CD4-positive, CD25-positive, alpha-beta regulatory T cell (primary cell): ENCODE measurements at regions not wholly inside any gene's neighbourhood (a gene's known extent, or its start where the extent isn't known, plus 50 kb on each side); places are given as distances from the start of the nearest gene placed in this dataset.

ENCODE experiments used
- ATAC-seq, 2 donors: fragments of 150-1000 bp; cut with Tn5 transposase; one replicate each; pipeline ENCODE4 v1.10.0; 2021; ENCODE audit warnings: low read depth in 2 of 2, moderate number of reproducible peaks in 2 of 2, moderate library complexity in 1 of 2
- DNase-seq, 3 donors: peaks; one replicate each; pipeline versions ENCODE4 v3.0.0 to v3.0.0-alpha.2; 2012 to 2022; ENCODE audit warnings: mixed read lengths in 1 of 3
- H3K27ac ChIP-seq: one replicate; pipeline ENCODE4 v1.7.0; 2013; ENCODE audit warnings: mild to moderate bottlenecking, low read length; ENCODE audit not compliant: insufficient read depth, poor library complexity, severe bottlenecking
- H3K27me3 ChIP-seq: one replicate; pipeline ENCODE4 v1.7.0; 2013; ENCODE audit warnings: low read length; ENCODE audit not compliant: control insufficient read depth, insufficient read depth
- H3K36me3 ChIP-seq: one replicate; pipeline ENCODE4 v1.7.0; 2013; ENCODE audit warnings: mild to moderate bottlenecking, low read length, moderate library complexity; ENCODE audit not compliant: control insufficient read depth, insufficient read depth
- H3K4me1 ChIP-seq: 2 replicates; pipeline ENCODE4 v1.7.0; 2013; ENCODE audit warnings: mild to moderate bottlenecking, low read length; ENCODE audit not compliant: insufficient read depth, control insufficient read depth, poor library complexity, severe bottlenecking
- H3K4me3 ChIP-seq: one replicate; pipeline ENCODE4 v1.7.0; 2013; ENCODE audit warnings: low read depth, mild to moderate bottlenecking, low read length, moderate library complexity
- H3K9me3 ChIP-seq, 2 experiments: 1 replicate in 1 of 2; 2 replicates in 1 of 2; pipeline ENCODE4 v1.7.0; 2013; ENCODE audit warnings: low read length in 2 of 2, mild to moderate bottlenecking in 1 of 2, moderate library complexity in 1 of 2; ENCODE audit not compliant: control insufficient read depth in 2 of 2
- H3K27ac Mint-ChIP-seq, 3 donors: one replicate each; pipeline ENCODE4 v1.8.0; 2020 to 2022; ENCODE audit warnings: mild to moderate bottlenecking in 3 of 3, mixed read lengths in 3 of 3, moderate library complexity in 2 of 3
- H3K27me3 Mint-ChIP-seq: one replicate; pipeline ENCODE4 v1.8.0; 2022; ENCODE audit warnings: mild to moderate bottlenecking, mixed read lengths
- H3K36me3 Mint-ChIP-seq: one replicate; pipeline ENCODE4 v1.8.0; 2020; ENCODE audit warnings: mixed read lengths
- H3K4me1 Mint-ChIP-seq, 4 donors: one replicate each; pipeline ENCODE4 v1.8.0; 2020 to 2022; ENCODE audit warnings: mixed read lengths in 4 of 4, mild to moderate bottlenecking in 1 of 4
- H3K4me3 Mint-ChIP-seq, 4 donors: one replicate each; pipeline ENCODE4 v1.8.0; 2020 to 2022; ENCODE audit warnings: mild to moderate bottlenecking in 4 of 4, mixed read lengths in 4 of 4, moderate library complexity in 3 of 4
- H3K9me3 Mint-ChIP-seq, 7 donors: one replicate each; pipeline ENCODE4 v1.8.0; 2020 to 2022; ENCODE audit warnings: mixed read lengths in 7 of 7, mild to moderate bottlenecking in 3 of 7, moderate library complexity in 2 of 7

- Histone ChIP-seq H3K36me3 (no peaks in the 10 kb centered on the region), H3K4me1 (peaks cover 6% of the 10 kb centered on the region), H3K4me3 (no peak overlapping the region), H3K27ac (no peak overlapping the region), H3K9me3 (no peaks in the 10 kb centered on the region), H3K27me3 (peaks cover 9% of the 10 kb centered on the region)
- Mint-ChIP-seq H3K36me3 (no peaks in the 10 kb centered on the region), H3K27me3 (peaks cover 15% of the 10 kb centered on the region), H3K4me1 (peaks cover 0 to 7% (median 6%) of the 10 kb centered on the region in 4 donors), H3K9me3 (peaks cover 0 to 4% (median 0%) of the 10 kb centered on the region in 7 donors), H3K27ac (no peak overlapping the region), H3K4me3 (no peak overlapping the region)
- no peak for DNase-seq
- ATAC-seq: no peak
Observed at GRCh38 chr2:198376677-198377076, 572.3 kb downstream of the PLCL1 start.

GRCh38 chr2:198375083-198375410 is 570.7 kb downstream of the PLCL1 start:
- no peak for ATAC-seq

GRCh38 chr2:198374375-198375082 is 570.1 kb downstream of the PLCL1 start:
- Mint-ChIP-seq H3K27me3 (peaks cover 23% of the 10 kb centered on the region), H3K9me3 (peaks cover 0 to 1% (median 0%) of the 10 kb centered on the region in 7 donors), H3K27ac (no peak overlapping the region), H3K4me3 (no peak overlapping the region), H3K4me1 (peaks cover 0 to 8% (median 6%) of the 10 kb centered on the region in 4 donors), H3K36me3 (no peaks in the 10 kb centered on the region)
- H3K4me3 ChIP-seq: no peak overlapping the region
- DNase-seq (peak in 1 of 3 donors; percentile 53), ATAC-seq (no peak)
- no peaks in the 10 kb centered on the region for H3K9me3 ChIP-seq
- H3K4me1 ChIP-seq: peaks cover 6% of the 10 kb centered on the region
- peaks cover 15% of the 10 kb centered on the region for H3K27me3 ChIP-seq
- no peaks in the 10 kb centered on the region for H3K36me3 ChIP-seq
- no peak overlapping the region for H3K27ac ChIP-seq

More at GRCh38 chr2:198375083-198375410, 570.7 kb downstream of the PLCL1 start:
- Histone ChIP-seq H3K36me3 (no peaks in the 10 kb centered on the region), H3K9me3 (no peaks in the 10 kb centered on the region), H3K27me3 (peaks cover 14% of the 10 kb centered on the region), H3K4me1 (peaks cover 6% of the 10 kb centered on the region), H3K4me3 (no peak overlapping the region), H3K27ac (no peak overlapping the region)
- no peaks in the 10 kb centered on the region for H3K36me3 Mint-ChIP-seq
- peaks cover 17% of the 10 kb centered on the region for H3K27me3 Mint-ChIP-seq
- peaks cover 0 to 1% (median 0%) of the 10 kb centered on the region in 7 donors for H3K9me3 Mint-ChIP-seq
- no peak overlapping the region for H3K27ac Mint-ChIP-seq
- no peak overlapping the region for H3K4me3 Mint-ChIP-seq
- no peak for DNase-seq
- peaks cover 0 to 8% (median 6%) of the 10 kb centered on the region in 4 donors for H3K4me1 Mint-ChIP-seq

- Mint-ChIP-seq H3K4me3 (peak overlapping the region in 2 of 4 donors; percentile 19 to 74), H3K36me3 (no peaks in the 10 kb centered on the region), H3K27ac (peak overlapping the region in 1 of 3 donors; percentile 16), H3K27me3 (peaks cover 33% of the 10 kb centered on the region), H3K4me1 (peaks cover 0 to 8% (median 6%) of the 10 kb centered on the region in 4 donors), H3K9me3 (peaks cover 0 to 1% (median 0%) of the 10 kb centered on the region in 7 donors)
- no peak for ATAC-seq
- Histone ChIP-seq H3K27ac (no peak overlapping the region), H3K36me3 (no peaks in the 10 kb centered on the region), H3K27me3 (peaks cover 20% of the 10 kb centered on the region), H3K4me3 (peak overlapping the region; percentile 62), H3K4me1 (peaks cover 6% of the 10 kb centered on the region), H3K9me3 (no peaks in the 10 kb centered on the region)
- peak in 2 of 3 donors; percentile 1 to 29 for DNase-seq
Observed at GRCh38 chr2:198371921-198372543, 567.6 kb downstream of the PLCL1 start.

GRCh38 chr2:198371329-198371728 is 566.9 kb downstream of the PLCL1 start:
- Histone ChIP-seq H3K9me3 (no peaks in the 10 kb centered on the region), H3K27me3 (peaks cover 23% of the 10 kb centered on the region), H3K27ac (no peak overlapping the region), H3K36me3 (no peaks in the 10 kb centered on the region), H3K4me1 (peaks cover 6% of the 10 kb centered on the region), H3K4me3 (no peak overlapping the region)
- no peak overlapping the region for H3K27ac Mint-ChIP-seq
- H3K4me3 Mint-ChIP-seq: no peak overlapping the region
- H3K9me3 Mint-ChIP-seq: peaks cover 0 to 1% (median 0%) of the 10 kb centered on the region in 7 donors
- no peak for ATAC-seq
- H3K4me1 Mint-ChIP-seq: peaks cover 0 to 8% (median 6%) of the 10 kb centered on the region in 4 donors
- H3K36me3 Mint-ChIP-seq: no peaks in the 10 kb centered on the region
- no peak for DNase-seq
- peaks cover 35% of the 10 kb centered on the region for H3K27me3 Mint-ChIP-seq

- no peak overlapping the region for H3K4me3 Mint-ChIP-seq
- H3K27me3 Mint-ChIP-seq: peaks cover 42% of the 10 kb centered on the region
Observed at GRCh38 chr2:198368089-198368488, 563.7 kb downstream of the PLCL1 start.

GRCh38 chr2:198362740-198363139 is 558.3 kb downstream of the PLCL1 start:
- Histone ChIP-seq H3K36me3 (no peaks in the 10 kb centered on the region), H3K4me3 (no peak overlapping the region), H3K9me3 (no peaks in the 10 kb centered on the region), H3K27me3 (peaks cover 15% of the 10 kb centered on the region), H3K27ac (no peak overlapping the region), H3K4me1 (no peaks in the 10 kb centered on the region)
- Mint-ChIP-seq H3K4me1 (no peaks in the 10 kb centered on the region), H3K4me3 (no peak overlapping the region), H3K36me3 (no peaks in the 10 kb centered on the region), H3K27ac (no peak overlapping the region), H3K9me3 (peaks cover 0 to 3% (median 0%) of the 10 kb centered on the region in 7 donors), H3K27me3 (peaks cover 19% of the 10 kb centered on the region)
- no peak for DNase-seq
- no peak for ATAC-seq

More at GRCh38 chr2:198368089-198368488, 563.7 kb downstream of the PLCL1 start:
- Histone ChIP-seq H3K36me3 (no peaks in the 10 kb centered on the region), H3K4me1 (peaks cover 6% of the 10 kb centered on the region), H3K9me3 (no peaks in the 10 kb centered on the region), H3K27ac (no peak overlapping the region), H3K4me3 (no peak overlapping the region), H3K27me3 (peaks cover 26% of the 10 kb centered on the region)
- peaks cover 0 to 8% (median 6%) of the 10 kb centered on the region in 4 donors for H3K4me1 Mint-ChIP-seq
- H3K27ac Mint-ChIP-seq: no peak overlapping the region
- H3K36me3 Mint-ChIP-seq: no peaks in the 10 kb centered on the region
- no peaks in the 10 kb centered on the region for H3K9me3 Mint-ChIP-seq
- DNase-seq: no peak
- no peak for ATAC-seq
